Body of pancreas (tissue), 4 donors: ENCODE measurements at regions not wholly inside any gene's neighbourhood (a gene's known extent, or its start where the extent isn't known, plus 50 kb on each side); places are given as distances from the start of the nearest gene placed in this dataset.

Experiments used
- ATAC-seq: fragments of 150-250 bp; one replicate; pipeline ENCODE4 v1.9.1; 2016
- DNase-seq, 4 donors: peaks; one replicate each; pipeline ENCODE4 v3.0.0-alpha.2; 2019
- H3K27ac ChIP-seq, 4 donors: fragments of 200-600 bp; sonication (generic); 1 replicate in 3 of 4; 2 replicates in 1 of 4; pipeline versions ENCODE4 v1.5.1 to v1.6.1; 2016 to 2019; ENCODE audit warnings: mild to moderate bottlenecking in 1 of 4, mixed read lengths in 1 of 4, moderate library complexity in 1 of 4
- H3K27me3 ChIP-seq, 2 donors: fragments of 200-600 bp; sonication (generic); one replicate each; pipeline ENCODE4 v1.6.0; 2016; ENCODE audit warnings: mild to moderate bottlenecking in 1 of 2
- H3K36me3 ChIP-seq, 2 donors: fragments of 200-600 bp; sonication (generic); replicated peaks in 1 of 2; 2 replicates each; pipeline ENCODE4 v1.5.1; 2016; ENCODE audit warnings: low read depth in 2 of 2; ENCODE audit not compliant: insufficient read depth in 1 of 2
- H3K4me1 ChIP-seq: fragments of 200-600 bp; sonication (generic); one replicate; pipeline ENCODE4 v1.6.0; 2016
- H3K4me3 ChIP-seq, 2 donors: fragments of 200-600 bp; sonication (generic); 1 replicate in 1 of 2; 2 replicates in 1 of 2; pipeline ENCODE4 v1.5.1; 2016 to 2019
- H3K9me3 ChIP-seq, 3 donors: fragments of 200-600 bp; sonication (generic); 1 replicate in 2 of 3; 2 replicates in 1 of 3; pipeline ENCODE4 v1.5.1; 2016
- POLR2A ChIP-seq, 3 donors: fragments of 450-650 bp; IDR thresholded peaks; one replicate each; pipeline ENCODE4 v1.6.1; 2016; ENCODE audit warnings: antibody characterized with exemption in 3 of 3, mild to moderate bottlenecking in 2 of 3
- WGBS, 2 donors: methylation state at CpG; one replicate each; pipeline ENCODE4 v1.1.5; 2017; 5-methylcytosine and 5-hydroxymethylcytosine counted together
- intact Hi-C: fragments of 100-400 bp; cut with DNase I; formaldehyde crosslinking; loops from one replicate; pipeline ENCODE4 v1.15.1; 2023
- TF ChIP-seq, protein P1 (sequence below), 7 experiments: fragments of 450-650 bp in 4 of 7; fragments of 200-600 bp in 3 of 7; sonication (generic) in 3 of 7; IDR thresholded peaks; one replicate each; pipeline ENCODE4 v1.5.1; 2016 to 2019; ENCODE audit warnings: antibody characterized with exemption in 7 of 7

- ATAC-seq, result no peak
- Histone ChIP-seq H3K9me3 (no peaks in the 10 kb centered on the region), H3K4me1 (no peaks in the 10 kb centered on the region), H3K36me3 (no peaks in the 10 kb centered on the region), H3K4me3 (no peak overlapping the region), H3K27me3 (no peaks in the 10 kb centered on the region), H3K27ac (no peak overlapping the region)
- intact Hi-C loops, result no loop called here
- 60 to 80% methylated on average over 2 of the region's 2 CpGs for WGBS, 2 donors
- DNase-seq, result no peak
- TF ChIP-seq, protein P1, sequence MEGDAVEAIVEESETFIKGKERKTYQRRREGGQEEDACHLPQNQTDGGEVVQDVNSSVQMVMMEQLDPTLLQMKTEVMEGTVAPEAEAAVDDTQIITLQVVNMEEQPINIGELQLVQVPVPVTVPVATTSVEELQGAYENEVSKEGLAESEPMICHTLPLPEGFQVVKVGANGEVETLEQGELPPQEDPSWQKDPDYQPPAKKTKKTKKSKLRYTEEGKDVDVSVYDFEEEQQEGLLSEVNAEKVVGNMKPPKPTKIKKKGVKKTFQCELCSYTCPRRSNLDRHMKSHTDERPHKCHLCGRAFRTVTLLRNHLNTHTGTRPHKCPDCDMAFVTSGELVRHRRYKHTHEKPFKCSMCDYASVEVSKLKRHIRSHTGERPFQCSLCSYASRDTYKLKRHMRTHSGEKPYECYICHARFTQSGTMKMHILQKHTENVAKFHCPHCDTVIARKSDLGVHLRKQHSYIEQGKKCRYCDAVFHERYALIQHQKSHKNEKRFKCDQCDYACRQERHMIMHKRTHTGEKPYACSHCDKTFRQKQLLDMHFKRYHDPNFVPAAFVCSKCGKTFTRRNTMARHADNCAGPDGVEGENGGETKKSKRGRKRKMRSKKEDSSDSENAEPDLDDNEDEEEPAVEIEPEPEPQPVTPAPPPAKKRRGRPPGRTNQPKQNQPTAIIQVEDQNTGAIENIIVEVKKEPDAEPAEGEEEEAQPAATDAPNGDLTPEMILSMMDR (IDR thresholded peaks at IDR 0.05), result no peak
- TF ChIP-seq POLR2A (IDR thresholded peaks at IDR 0.05), result no peak
These were observed 79.5 kb upstream of the ATXN1 start for GRCh38 chr6:16840725-16841124.

GRCh38 chr6:16840291-16840690, 79.0 kb upstream of the ATXN1 start:
- WGBS, 2 donors, result 53 to 54% methylated on average over 3 of the region's 3 CpGs
- intact Hi-C loops, result no loop called here
- DNase-seq (no peak), ATAC-seq (no peak)
- H3K36me3 ChIP-seq, result no peaks in the 10 kb centered on the region
- H3K4me1 ChIP-seq, result no peaks in the 10 kb centered on the region
- no peaks in the 10 kb centered on the region for H3K9me3 ChIP-seq
- TF ChIP-seq, protein P1 (IDR thresholded peaks at IDR 0.05), result no peak
- TF ChIP-seq POLR2A (IDR thresholded peaks at IDR 0.05), result no peak
- no peak overlapping the region for H3K27ac ChIP-seq
- no peak overlapping the region for H3K4me3 ChIP-seq
- no peaks in the 10 kb centered on the region for H3K27me3 ChIP-seq

DNA sequence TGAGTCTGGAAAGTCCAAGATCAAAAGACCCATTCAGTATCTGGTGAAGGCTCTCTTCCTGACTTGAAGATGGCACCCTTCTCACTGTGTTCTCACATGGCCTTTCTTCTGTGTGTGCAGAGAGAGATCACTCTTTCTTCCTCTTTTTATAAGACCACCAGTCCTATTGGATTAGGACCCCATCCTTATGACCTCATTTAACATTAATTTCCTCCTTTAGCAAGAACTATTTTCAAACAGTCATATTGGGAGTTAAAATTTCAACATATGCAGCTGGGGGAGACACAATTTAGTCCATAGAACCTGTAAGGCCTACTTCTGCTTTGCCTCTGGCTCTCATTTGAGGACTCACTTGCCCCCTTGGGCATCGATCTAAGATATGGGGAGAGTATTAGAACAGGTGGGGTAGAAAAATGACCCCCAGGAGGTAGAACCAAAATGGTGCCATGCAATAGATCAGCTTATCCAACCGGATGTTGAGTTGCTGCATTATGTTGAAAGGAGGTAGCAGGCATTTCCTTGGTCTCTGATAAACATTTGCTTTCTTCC, 78.4 kb upstream of the ATXN1 start:
- no peak overlapping the region for H3K27ac ChIP-seq
- no peak for ATAC-seq
- H3K9me3 ChIP-seq, result no peaks in the 10 kb centered on the region
- WGBS, 2 donors, result 90 to 92% methylated on average over 2 of the region's 2 CpGs
- TF ChIP-seq POLR2A (IDR thresholded peaks at IDR 0.05), result no peak
- TF ChIP-seq, protein P1 (IDR thresholded peaks at IDR 0.05), result no peak
- H3K36me3 ChIP-seq, result no peaks in the 10 kb centered on the region
- intact Hi-C loops, result no loop called here
- H3K4me3 ChIP-seq, result no peak overlapping the region
- H3K4me1 ChIP-seq, result no peaks in the 10 kb centered on the region
- no peak for DNase-seq
- H3K27me3 ChIP-seq, result no peaks in the 10 kb centered on the region

GRCh38 chr6:16837217-16837972, 76.1 kb upstream of the ATXN1 start:
- DNase-seq (no peak), ATAC-seq (no peak)
- Histone ChIP-seq H3K27me3 (no peaks in the 10 kb centered on the region), H3K4me3 (no peak overlapping the region), H3K4me1 (no peaks in the 10 kb centered on the region), H3K9me3 (no peaks in the 10 kb centered on the region), H3K27ac (no peak overlapping the region), H3K36me3 (no peaks in the 10 kb centered on the region)
- WGBS, 2 donors, result 73 to 77% methylated on average over 6 of the region's 6 CpGs
- intact Hi-C loops, result no loop called here
- TF ChIP-seq POLR2A (IDR thresholded peaks at IDR 0.05), result no peak
- TF ChIP-seq, protein P1 (IDR thresholded peaks at IDR 0.05), result no peak
